MCF 10A (cell line): ENCODE measurements at regions not wholly inside any gene's neighbourhood (a gene's known extent, or its start where the extent isn't known, plus 50 kb on each side); places are given as distances from the start of the nearest gene placed in this dataset.

Source experiments
- BruUV-seq: library from RNA; stranded (reverse); fragments of 400-500 nt; replicated peaks from 2 replicates; lab custom pipeline; 2021; lab: Mats Ljungman, UMichigan
- CTCF ChIA-PET: fragments of 300-600 bp; sonication (Branson Sonifier 250); formaldehyde crosslinking; extraction: SDS; loops from one replicate; lab custom pipeline; 2021; ENCODE audit warnings: antibody characterized with exemption, inconsistent platforms; lab: Yijun Ruan, JAX
- POLR2A ChIA-PET: fragments of 300-600, 350-650 bp; sonication (Branson Sonifier 250); formaldehyde crosslinking; extraction: SDS; loops from one replicate; lab custom pipeline; 2020; ENCODE audit warnings: antibody characterized with exemption, inconsistent platforms; lab: Yijun Ruan, JAX
- DNase-seq: peaks from one replicate; pipeline ENCODE4 v3.0.0-alpha.2; 2018; ENCODE audit not compliant: unreplicated experiment
- H3K27ac Mint-ChIP-seq: one replicate; pipeline ENCODE4 v1.8.0; 2022; ENCODE audit warnings: mild to moderate bottlenecking, low read depth, mixed read lengths; ENCODE audit not compliant: unreplicated experiment
- H3K27me3 Mint-ChIP-seq: one replicate; pipeline ENCODE4 v1.8.0; 2022; ENCODE audit warnings: mixed read lengths; ENCODE audit not compliant: insufficient read depth, unreplicated experiment
- H3K36me3 Mint-ChIP-seq: one replicate; pipeline ENCODE4 v1.8.0; 2022; ENCODE audit warnings: mild to moderate bottlenecking, moderate library complexity, mixed read lengths; ENCODE audit not compliant: insufficient read depth, unreplicated experiment
- H3K4me1 Mint-ChIP-seq: one replicate; pipeline ENCODE4 v1.8.0; 2022; ENCODE audit warnings: mixed read lengths; ENCODE audit not compliant: insufficient read depth, unreplicated experiment
- H3K4me3 Mint-ChIP-seq: one replicate; pipeline ENCODE4 v1.8.0; 2022; ENCODE audit warnings: mild to moderate bottlenecking, moderate library complexity, mixed read lengths; ENCODE audit not compliant: unreplicated experiment
- H3K9me3 Mint-ChIP-seq: one replicate; pipeline ENCODE4 v1.8.0; 2022; ENCODE audit warnings: mixed read lengths; ENCODE audit not compliant: unreplicated experiment
- CTCF ChIP-seq: fragments of 200-600 bp; IDR thresholded peaks from one replicate; pipeline ENCODE4 v1.8.0; 2022; ENCODE audit warnings: antibody characterized with exemption, mild to moderate bottlenecking; ENCODE audit not compliant: unreplicated experiment
- intact Hi-C: fragments of 100-400 bp; cut with micrococcal nuclease; formaldehyde crosslinking; loops from 2 replicates; pipeline ENCODE4 v1.14.1; 2022

GRCh38 chr4:16450724-16451123, 224.5 kb upstream of the TAPT1 start:
- no peak for DNase-seq
- ChIA-PET CTCF (interaction anchor here (0.6 to 2.3 kb wide), 3 partner anchors 18 to 997 kb away, joined by 4 to 7 read pairs (median 4); no protein-coding TSS in a partner anchor), POLR2A (no interaction called here)
- Mint-ChIP-seq H3K4me3 (no peak overlapping the region), H3K36me3 (no peaks in the 10 kb centered on the region), H3K4me1 (no peaks in the 10 kb centered on the region), H3K27me3 (peaks cover 75% of the 10 kb centered on the region), H3K27ac (no peak overlapping the region), H3K9me3 (no peaks in the 10 kb centered on the region)
- BruUV-seq, result no TSS peak
- peak; percentile 22 for TF ChIP-seq CTCF
- intact Hi-C loops, result no loop called here

GRCh38 chr4:16450031-16450430, 223.8 kb upstream of the TAPT1 start:
- TF ChIP-seq CTCF, result no peak
- H3K9me3 Mint-ChIP-seq, result no peaks in the 10 kb centered on the region
- DNase-seq, result no peak
- no peak overlapping the region for H3K4me3 Mint-ChIP-seq
- BruUV-seq, result no TSS peak
- ChIA-PET CTCF (interaction anchor here (0.6 to 2.3 kb wide), 5 partner anchors 10 to 466 kb away, joined by 3 to 7 read pairs (median 4); no protein-coding TSS in a partner anchor), POLR2A (no interaction called here)
- H3K36me3 Mint-ChIP-seq, result no peaks in the 10 kb centered on the region
- no peak overlapping the region for H3K27ac Mint-ChIP-seq
- peaks cover 72% of the 10 kb centered on the region for H3K27me3 Mint-ChIP-seq
- H3K4me1 Mint-ChIP-seq, result no peaks in the 10 kb centered on the region
- intact Hi-C loops, result no loop called here

GRCh38 chr4:16449406-16449805, 223.1 kb upstream of the TAPT1 start:
- H3K9me3 Mint-ChIP-seq, result no peaks in the 10 kb centered on the region

More at GRCh38 chr4:16449406-16449805, 223.1 kb upstream of the TAPT1 start:
- POLR2A ChIA-PET, result interaction anchor here (1.1 kb wide), 1 partner anchor 8 kb away, joined by 4 read pairs; no protein-coding TSS in a partner anchor
- no peak overlapping the region for H3K27ac Mint-ChIP-seq
- intact Hi-C loops, result loop anchor here (10.0 kb wide), 1 partner anchor 995 kb away; no protein-coding TSS in a partner anchor
- CTCF ChIA-PET, result interaction anchor here (0.6 to 2.3 kb wide), 4 partner anchors 9 to 467 kb away, joined by 3 to 7 read pairs (median 4); no protein-coding TSS in a partner anchor
- no peaks in the 10 kb centered on the region for H3K36me3 Mint-ChIP-seq
- peaks cover 75% of the 10 kb centered on the region for H3K27me3 Mint-ChIP-seq
- TF ChIP-seq CTCF, result no peak
- no peak for DNase-seq
- BruUV-seq, result no TSS peak
- H3K4me1 Mint-ChIP-seq, result no peaks in the 10 kb centered on the region
- H3K4me3 Mint-ChIP-seq, result no peak overlapping the region
